ENCODE measurements at regions not wholly inside any gene's neighbourhood (a gene's known extent, or its start where the extent isn't known, plus 50 kb on each side); places are given as distances from the start of the nearest gene placed in this dataset.

DNA sequence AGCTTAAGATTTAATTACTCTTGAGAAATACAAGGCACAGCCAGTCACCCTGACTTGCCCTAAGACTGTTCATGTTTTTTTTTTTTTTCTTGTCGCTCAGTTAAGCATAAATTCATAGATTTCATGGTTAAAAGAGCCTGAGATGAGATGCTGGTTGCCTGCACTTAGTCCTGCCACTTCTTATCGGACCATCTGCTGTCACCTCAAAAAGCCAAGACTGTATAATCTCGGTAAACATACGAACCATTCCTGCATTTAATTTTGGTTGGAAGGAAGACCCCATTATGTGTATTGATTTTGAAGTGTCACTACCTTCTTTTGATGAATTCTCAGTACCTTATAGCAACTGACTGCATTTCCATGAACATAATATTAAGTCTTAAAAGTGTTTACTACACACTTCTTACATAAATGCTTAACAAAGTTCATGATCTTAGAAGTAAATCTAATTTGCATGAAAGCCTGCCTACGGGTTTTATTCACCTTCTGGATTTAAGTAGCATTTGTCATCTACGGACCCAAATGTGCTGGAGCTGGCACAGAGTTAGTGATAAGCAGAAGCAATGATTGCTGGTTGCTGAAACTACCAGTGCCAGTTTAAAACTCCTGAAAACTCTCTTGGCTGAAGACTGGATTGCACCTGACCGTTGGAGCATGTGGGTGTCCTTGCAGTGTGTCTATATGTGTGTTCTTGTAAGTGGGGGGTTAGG is 843.4 kb downstream of the TMEM182 start:
- no peak for TF ChIP-seq SIN3A (IDR thresholded peaks at IDR 0.05; ENCODE audit: borderline replicate concordance, insufficient read depth, low read length)
- TF ChIP-seq, protein P1, sequence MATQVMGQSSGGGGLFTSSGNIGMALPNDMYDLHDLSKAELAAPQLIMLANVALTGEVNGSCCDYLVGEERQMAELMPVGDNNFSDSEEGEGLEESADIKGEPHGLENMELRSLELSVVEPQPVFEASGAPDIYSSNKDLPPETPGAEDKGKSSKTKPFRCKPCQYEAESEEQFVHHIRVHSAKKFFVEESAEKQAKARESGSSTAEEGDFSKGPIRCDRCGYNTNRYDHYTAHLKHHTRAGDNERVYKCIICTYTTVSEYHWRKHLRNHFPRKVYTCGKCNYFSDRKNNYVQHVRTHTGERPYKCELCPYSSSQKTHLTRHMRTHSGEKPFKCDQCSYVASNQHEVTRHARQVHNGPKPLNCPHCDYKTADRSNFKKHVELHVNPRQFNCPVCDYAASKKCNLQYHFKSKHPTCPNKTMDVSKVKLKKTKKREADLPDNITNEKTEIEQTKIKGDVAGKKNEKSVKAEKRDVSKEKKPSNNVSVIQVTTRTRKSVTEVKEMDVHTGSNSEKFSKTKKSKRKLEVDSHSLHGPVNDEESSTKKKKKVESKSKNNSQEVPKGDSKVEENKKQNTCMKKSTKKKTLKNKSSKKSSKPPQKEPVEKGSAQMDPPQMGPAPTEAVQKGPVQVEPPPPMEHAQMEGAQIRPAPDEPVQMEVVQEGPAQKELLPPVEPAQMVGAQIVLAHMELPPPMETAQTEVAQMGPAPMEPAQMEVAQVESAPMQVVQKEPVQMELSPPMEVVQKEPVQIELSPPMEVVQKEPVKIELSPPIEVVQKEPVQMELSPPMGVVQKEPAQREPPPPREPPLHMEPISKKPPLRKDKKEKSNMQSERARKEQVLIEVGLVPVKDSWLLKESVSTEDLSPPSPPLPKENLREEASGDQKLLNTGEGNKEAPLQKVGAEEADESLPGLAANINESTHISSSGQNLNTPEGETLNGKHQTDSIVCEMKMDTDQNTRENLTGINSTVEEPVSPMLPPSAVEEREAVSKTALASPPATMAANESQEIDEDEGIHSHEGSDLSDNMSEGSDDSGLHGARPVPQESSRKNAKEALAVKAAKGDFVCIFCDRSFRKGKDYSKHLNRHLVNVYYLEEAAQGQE (IDR thresholded peaks at IDR 0.05; ENCODE audit: insufficient read depth in 1 of 2, low read depth in 2 of 2, low read length in 2 of 2), result no peak
- no peak for TF ChIP-seq POLR2AphosphoS5 (IDR thresholded peaks at IDR 0.05; ENCODE audit: low read depth, low read length)
- no peak for TF ChIP-seq FOXP2 (optimal IDR thresholded peaks at IDR 0.05; ENCODE audit: borderline replicate concordance, extremely low read depth, extremely low read length, insufficient read depth)
- TF ChIP-seq TAF1 (IDR thresholded peaks at IDR 0.05; ENCODE audit: borderline replicate concordance, insufficient read depth, low read length), result no peak

DNA sequence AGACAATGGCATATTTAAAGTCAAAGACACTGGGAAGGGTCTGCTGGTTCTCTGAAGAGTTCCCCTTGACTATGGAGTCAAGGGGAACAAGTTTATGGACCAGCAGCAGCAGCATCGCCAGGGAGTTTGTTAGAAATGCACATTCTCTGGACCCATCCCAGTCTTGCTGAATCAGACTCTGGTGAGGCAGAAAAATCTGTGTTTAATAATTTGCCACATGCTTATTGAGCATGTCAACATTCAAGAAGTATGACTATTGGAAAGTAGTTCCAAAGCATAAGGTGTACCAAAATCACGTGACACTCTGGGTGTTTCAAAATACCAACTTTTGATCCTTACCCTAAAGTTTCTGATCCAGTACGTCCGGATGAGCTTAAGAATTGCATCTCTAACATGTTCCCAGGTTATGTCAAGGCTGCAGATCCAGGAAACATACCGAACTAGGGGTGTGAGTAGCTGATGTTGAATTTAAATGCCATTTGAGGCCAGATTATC is 853.8 kb downstream of the TMEM182 start:
- no peak for TF ChIP-seq FOXP2 (optimal IDR thresholded peaks at IDR 0.05; ENCODE audit: borderline replicate concordance, extremely low read depth, extremely low read length, insufficient read depth)
- TF ChIP-seq, protein P1 (IDR thresholded peaks at IDR 0.05; ENCODE audit: insufficient read depth in 1 of 2, low read depth in 2 of 2, low read length in 2 of 2), result no peak
- no peak for TF ChIP-seq SIN3A (IDR thresholded peaks at IDR 0.05; ENCODE audit: borderline replicate concordance, insufficient read depth, low read length)

DNA sequence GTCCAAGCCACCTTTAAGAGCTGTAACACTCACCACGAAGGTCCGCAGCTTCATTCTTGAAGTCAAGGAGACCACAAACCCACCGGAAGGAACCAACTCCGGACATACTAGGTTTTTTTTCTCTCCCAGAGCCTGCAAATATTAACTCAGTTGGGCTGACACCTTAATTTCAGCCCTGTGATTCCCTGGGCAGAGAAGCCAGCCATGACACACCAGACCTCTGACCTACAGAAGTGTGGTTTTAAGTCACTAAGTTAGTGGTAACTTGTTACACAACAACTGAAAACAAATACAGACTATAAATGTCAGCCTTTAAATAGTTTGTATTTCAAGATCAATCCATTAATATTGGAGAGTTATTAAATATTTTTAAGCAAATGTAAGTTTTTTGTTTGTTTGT is 855.1 kb downstream of the TMEM182 start:
- no peak for TF ChIP-seq POLR2AphosphoS5 (IDR thresholded peaks at IDR 0.05; ENCODE audit: low read depth, low read length)
- TF ChIP-seq FOXP2 (optimal IDR thresholded peaks at IDR 0.05; ENCODE audit: borderline replicate concordance, extremely low read depth, extremely low read length, insufficient read depth), result no peak
- no peak for TF ChIP-seq SIN3A (IDR thresholded peaks at IDR 0.05; ENCODE audit: borderline replicate concordance, insufficient read depth, low read length)
- TF ChIP-seq TAF1 (IDR thresholded peaks at IDR 0.05; ENCODE audit: borderline replicate concordance, insufficient read depth, low read length), result no peak
- TF ChIP-seq, protein P1 (IDR thresholded peaks at IDR 0.05; ENCODE audit: insufficient read depth in 1 of 2, low read depth in 2 of 2, low read length in 2 of 2), result no peak

DNA sequence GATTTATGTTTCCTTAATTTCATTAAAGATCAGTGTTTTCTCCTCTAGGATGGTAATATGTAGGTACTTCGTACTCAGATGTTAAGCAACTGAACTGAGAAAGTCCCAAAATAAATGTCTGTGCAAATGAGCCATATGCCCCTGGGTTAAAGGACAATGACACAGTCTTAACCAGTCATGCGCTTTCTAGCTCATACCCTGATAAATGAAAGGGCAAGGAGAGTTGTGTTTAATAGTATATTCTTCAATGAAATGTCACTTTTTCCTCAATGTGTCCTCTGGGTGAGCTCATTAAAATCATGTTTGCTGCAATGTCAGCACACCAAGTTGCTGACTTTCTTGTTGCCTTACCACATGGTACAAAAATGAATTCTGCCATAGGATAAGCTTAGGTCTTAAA is 856.3 kb downstream of the TMEM182 start:
- TF ChIP-seq, protein P1 (IDR thresholded peaks at IDR 0.05; ENCODE audit: insufficient read depth in 1 of 2, low read depth in 2 of 2, low read length in 2 of 2), result no peak
- TF ChIP-seq FOXP2 (optimal IDR thresholded peaks at IDR 0.05; ENCODE audit: borderline replicate concordance, extremely low read depth, extremely low read length, insufficient read depth) (no peak), SIN3A (IDR thresholded peaks at IDR 0.05; ENCODE audit: borderline replicate concordance, insufficient read depth, low read length) (no peak), POLR2AphosphoS5 (IDR thresholded peaks at IDR 0.05; ENCODE audit: low read depth, low read length) (no peak), TAF1 (IDR thresholded peaks at IDR 0.05; ENCODE audit: borderline replicate concordance, insufficient read depth, low read length) (no peak)
